Pons (tissue), 1 donor: ENCODE measurements at regions not wholly inside any gene's neighbourhood (a gene's known extent, or its start where the extent isn't known, plus 50 kb on each side); places are given as distances from the start of the nearest gene placed in this dataset.
"Not testable (repeated sequence)": the region's sequence is repeated elsewhere in the genome, so short reads cannot be mapped to it uniquely, and the experiment has no call there.

Experiments
- DNase-seq: peaks from one replicate; pipeline ENCODE4 v3.0.0-alpha.2; 2016; ENCODE audit warnings: low spot score

DNA sequence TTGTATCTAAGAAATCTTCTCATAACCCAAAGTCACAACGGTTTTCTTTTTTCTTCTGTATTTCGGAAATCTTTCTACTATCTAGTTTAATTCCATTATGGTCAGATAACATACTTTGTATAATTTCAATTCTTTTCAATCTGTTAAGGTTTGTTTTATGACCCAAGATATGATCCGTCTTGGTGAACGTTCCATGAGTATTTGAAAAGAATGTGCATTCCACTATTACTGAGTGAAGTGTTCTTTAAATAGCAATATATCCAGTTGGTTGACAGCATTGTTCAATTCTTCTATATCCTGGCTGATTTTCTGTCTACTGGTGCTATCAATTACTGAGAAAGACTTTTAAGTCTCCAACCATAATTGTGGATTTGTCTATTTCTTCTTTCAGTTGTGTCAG, 414.5 kb downstream of the TNS1 start:
- no peak for DNase-seq

DNA sequence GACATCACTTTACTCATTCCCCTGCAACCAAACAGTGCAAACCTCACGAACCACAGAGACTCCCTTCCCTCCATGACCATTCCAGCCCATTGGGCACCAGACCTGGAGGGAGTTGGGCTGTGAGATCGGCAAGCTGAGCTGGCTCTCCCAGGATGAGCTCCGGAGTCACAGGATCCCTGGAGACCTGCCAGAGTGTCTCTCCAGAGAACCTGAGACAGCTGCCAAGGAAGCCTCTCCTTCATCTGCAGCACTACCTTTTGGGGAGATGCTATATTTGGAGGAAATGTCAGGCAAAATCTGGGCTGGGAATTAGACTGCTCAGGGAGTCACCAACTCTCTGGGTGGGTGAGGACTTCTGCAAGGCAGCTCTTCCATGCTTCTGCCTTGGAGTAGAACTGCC, 417.4 kb downstream of the TNS1 start:
- peak; percentile 5 for DNase-seq

DNA sequence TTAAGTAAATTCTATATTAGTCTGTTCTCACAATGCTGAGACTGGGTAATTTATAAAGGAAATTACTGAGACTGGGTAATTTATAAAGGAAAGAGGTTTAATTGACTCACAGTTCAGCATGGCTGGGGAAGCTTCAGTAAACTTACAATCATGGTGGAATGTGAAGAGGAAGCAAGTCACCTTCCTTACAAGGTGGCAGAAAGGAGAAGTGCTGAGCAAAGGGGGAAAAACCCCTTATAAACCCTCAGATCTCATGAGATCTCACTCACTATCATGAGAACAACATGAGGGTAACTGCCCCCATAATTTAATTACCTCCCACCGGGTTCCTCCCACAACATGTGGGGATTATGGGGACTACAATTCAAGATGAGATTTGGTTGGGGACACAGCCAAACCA, 422.4 kb downstream of the TNS1 start:
- DNase-seq: not testable (repeated sequence)

DNA sequence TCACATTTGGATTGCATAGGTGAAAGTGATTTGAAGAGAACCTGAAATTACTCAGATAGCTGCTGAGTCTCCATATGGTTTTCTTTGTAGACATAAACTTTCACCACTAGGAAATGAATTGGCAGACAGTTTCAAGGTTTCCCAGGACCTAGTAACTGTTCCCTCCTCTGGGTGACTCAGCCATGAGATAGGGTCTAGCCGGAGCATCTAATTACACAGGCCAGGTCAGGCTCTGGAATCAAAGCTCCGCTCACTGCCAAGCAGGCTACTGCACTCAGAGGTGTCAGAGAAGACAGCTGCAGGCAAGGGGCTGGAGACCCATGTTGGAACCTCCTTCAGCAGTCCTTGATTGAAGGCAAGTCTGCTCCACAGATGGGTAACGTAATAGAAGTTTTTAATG, 429.2 kb downstream of the TNS1 start:
- DNase-seq: no peak

- DNase-seq: no peak
Observed at GRCh38 chr2:217570394-217570793, 432.4 kb downstream of the TNS1 start.

DNA sequence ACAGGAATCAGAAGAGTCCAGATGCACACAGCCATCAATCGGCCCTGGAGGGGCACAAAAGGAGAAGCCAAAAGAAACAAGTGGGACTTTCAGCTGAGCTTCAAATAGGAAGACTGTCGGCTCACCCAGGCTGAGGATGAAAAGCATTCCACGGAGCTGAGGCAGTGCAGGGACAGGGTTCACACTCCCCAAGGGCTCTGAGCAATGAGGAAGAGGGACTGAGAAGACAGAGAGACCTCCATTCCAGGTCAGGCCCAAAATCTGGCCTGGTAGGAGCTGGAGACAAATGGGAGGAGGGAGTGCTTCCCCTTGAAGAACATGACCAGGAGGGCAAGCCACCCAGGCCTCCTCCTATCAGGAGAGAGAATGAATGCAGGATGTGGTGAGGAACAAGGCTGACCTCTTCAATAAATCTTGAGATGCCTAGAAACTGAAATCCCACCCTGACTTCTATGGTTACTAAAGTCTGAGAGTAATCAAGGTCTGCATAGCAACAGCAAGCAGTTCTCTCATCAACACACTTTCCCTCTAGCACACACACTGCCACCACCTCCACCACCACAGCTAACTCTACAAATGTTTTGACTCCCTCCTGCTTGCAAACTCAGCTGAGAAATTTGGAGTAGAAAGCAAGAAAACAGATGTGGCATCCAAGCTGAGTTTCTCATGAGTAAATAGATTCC, 434.4 kb downstream of the TNS1 start:
- peak; percentile 10 for DNase-seq

DNA sequence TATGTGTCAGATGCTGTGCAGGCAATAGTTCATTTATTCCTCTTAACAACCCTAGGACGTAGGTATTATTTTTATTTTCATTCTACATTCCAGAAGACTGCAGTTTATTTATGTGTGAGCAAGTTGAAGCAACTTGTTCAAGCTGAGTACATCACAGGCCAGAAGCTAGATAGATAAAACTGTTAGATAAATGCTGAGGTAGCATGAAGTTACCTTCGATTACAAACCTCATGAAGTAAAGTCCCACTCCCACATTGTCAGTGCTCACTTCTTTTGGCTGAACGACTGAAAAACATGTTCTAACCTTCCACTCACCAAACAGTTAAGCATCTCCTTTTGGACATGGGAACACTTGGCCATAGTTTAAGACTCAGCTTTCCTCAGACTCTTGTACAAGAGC, 439.2 kb downstream of the TNS1 start:
- no peak for DNase-seq

- DNase-seq: no peak
Observed at GRCh38 chr2:217562871-217563480, 439.8 kb downstream of the TNS1 start.

- peak; percentile 12 for DNase-seq
Observed at GRCh38 chr2:217559084-217559483, 443.7 kb downstream of the TNS1 start.

DNA sequence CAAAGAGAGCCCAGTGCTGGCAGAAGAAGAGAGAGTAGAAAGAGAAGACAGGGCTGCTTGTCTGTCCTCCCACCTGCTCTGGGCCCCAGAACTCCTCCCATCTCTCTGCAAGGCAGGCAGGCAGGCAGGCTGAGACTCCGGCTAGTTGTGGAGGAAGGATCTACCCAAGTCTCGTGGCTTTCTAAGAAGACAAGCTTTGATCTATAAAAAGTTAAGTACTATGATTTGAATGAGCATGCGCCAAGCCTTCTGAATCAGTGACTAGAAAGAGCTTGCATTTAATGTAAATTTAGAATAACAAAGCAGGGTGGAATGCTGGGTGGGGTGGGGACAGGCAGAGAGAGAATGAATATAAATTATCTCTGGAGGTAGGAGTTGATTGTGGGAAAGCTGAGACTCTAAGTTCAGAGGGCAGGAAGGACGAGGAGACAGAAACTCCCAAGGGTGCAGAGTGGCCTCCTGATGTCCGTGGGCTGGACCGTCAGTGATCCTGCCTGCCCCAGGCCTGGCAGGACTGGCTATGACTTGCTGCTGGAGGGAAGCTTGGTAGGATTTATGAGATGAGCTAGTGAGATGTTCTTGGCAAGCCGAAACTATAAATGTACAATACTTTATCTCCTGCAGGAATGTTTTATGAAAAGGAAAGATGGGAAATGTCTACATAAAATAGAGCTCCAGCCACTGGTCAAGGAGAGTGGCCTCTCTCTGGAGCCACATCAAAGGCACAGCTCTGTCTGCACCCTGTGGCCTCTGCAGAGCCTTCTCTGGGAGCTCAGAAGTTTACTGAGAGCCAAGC, 447.5 kb downstream of the TNS1 start:
- DNase-seq: no peak

GRCh38 chr2:217553679-217554078, 449.1 kb downstream of the TNS1 start:
- DNase-seq: no peak

DNA sequence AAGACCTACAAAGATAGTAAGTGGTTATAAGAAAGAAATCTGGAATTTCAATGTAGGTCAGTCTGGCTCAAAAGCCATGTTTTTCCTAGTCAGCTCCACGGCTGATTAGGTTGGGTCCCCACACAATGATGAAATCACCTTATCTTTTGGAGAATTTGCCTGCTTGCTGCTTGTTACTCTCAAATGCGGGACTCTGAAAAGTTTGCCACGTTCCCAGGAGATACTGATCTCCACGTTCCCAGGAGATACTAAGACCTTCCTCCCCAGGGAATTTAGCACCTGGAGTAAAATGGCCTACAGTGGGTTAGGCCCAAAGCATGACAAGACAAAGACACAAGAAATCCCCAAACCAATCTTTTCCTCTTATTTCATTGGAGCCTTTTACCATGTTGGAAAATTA, 449.6 kb downstream of the TNS1 start:
- DNase-seq: no peak

GRCh38 chr2:217552081-217552480, 450.7 kb downstream of the TNS1 start:
- no peak for DNase-seq

GRCh38 chr2:217551252-217551899, 451.4 kb downstream of the TNS1 start:
- no peak for DNase-seq

DNA sequence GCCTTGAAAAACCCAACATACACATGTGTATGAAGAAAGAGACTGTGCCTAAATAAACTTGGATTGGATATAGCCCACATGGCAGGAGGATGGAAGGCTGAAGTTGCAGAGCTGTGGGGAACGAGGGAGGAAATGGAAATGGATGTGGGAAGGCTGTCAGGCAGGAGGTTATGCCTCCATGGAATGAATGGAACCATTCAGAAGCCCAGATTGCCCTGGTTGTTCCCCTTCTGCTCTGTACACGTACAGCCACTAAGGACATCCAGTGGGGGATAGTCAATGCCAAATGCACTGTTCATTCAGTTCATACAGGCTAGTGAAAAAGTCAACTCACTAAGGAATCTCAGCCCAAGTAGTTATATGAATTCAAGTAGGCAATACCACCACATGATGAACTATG, 463.7 kb downstream of the TNS1 start:
- DNase-seq: no peak

GRCh38 chr2:217538719-217539118, 464.1 kb downstream of the TNS1 start:
- no peak for DNase-seq

GRCh38 chr2:217535957-217536708, 466.7 kb downstream of the TNS1 start:
- no peak for DNase-seq

GRCh38 chr2:217530392-217531090, 472.3 kb downstream of the TNS1 start:
- no peak for DNase-seq

GRCh38 chr2:217529271-217529670, 473.5 kb downstream of the TNS1 start:
- no peak for DNase-seq

DNA sequence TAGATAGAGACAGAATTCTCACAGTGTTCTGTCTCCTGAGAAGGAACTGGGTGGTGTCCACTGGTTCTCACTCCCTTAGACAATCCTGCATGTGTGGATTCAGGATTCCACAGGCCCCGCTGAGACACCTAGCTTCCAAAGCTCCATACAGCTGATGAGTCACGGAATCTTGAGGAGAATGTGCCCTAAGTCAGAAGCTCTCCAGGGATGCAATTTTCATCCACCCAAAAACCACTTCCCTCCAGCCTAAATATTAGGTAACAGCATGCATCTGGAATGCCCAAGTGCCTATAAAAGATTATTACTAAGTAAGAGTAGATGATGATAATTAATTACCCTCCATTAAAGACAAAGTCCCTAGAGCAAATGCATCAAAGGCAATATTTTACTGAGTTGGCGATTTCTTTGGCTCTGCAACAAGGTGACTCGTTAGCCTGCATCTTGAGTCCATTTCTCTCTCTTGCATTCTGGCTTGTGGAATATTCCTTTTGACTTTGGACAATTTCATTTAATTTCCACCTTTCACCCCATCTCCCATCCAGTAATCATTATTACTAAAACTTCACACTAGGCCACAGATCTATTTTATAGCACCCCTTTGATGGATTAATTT, 475.1 kb downstream of the TNS1 start:
- DNase-seq: no peak

- DNase-seq: no peak
Observed at GRCh38 chr2:217525076-217525475, 477.7 kb downstream of the TNS1 start.
